WERI-Rb-1 (cell line): ENCODE measurements at regions not wholly inside any gene's neighbourhood (a gene's known extent, or its start where the extent isn't known, plus 50 kb on each side); places are given as distances from the start of the nearest gene placed in this dataset.
"Not testable (repeated sequence)": the region's sequence is repeated elsewhere in the genome, so short reads cannot be mapped to it uniquely, and the experiment has no call there.

ENCODE experiments used
- DNase-seq: peaks from one replicate; pipeline ENCODE4 v3.0.0-alpha.2; 2020
- H3K27ac ChIP-seq: fragments of 250-450 bp; sonication (Bioruptor Pico); 2 replicates; pipeline ENCODE4 v1.5.1; 2020; ENCODE audit warnings: mild to moderate bottlenecking, moderate library complexity
- H3K27me3 ChIP-seq: fragments of 250-450 bp; sonication (Bioruptor Pico); 2 replicates; pipeline ENCODE4 v1.5.1; 2021; ENCODE audit warnings: mild to moderate bottlenecking, low read depth, moderate library complexity; ENCODE audit not compliant: insufficient read depth, severe bottlenecking
- H3K36me3 ChIP-seq: fragments of 250-450 bp; sonication (Bioruptor Pico); 2 replicates; pipeline ENCODE4 v1.5.1; 2020; ENCODE audit warnings: mild to moderate bottlenecking, moderate library complexity
- H3K4me3 ChIP-seq: 2 replicates; pipeline ENCODE4 v1.5.1; 2011; ENCODE audit warnings: low read depth, mild to moderate bottlenecking, control low read depth, low read length
- H3K9me3 ChIP-seq: fragments of 250-450 bp; sonication (Bioruptor Pico); 2 replicates; pipeline ENCODE4 v1.5.1; 2021; ENCODE audit warnings: mild to moderate bottlenecking, moderate library complexity; ENCODE audit not compliant: severe bottlenecking
- TF ChIP-seq, protein P1 (sequence below): IDR thresholded peaks from 2 replicates; pipeline ENCODE4 v1.5.1; 2011; ENCODE audit warnings: low read depth, mild to moderate bottlenecking, control low read depth, inconsistent platforms, low read length

DNA sequence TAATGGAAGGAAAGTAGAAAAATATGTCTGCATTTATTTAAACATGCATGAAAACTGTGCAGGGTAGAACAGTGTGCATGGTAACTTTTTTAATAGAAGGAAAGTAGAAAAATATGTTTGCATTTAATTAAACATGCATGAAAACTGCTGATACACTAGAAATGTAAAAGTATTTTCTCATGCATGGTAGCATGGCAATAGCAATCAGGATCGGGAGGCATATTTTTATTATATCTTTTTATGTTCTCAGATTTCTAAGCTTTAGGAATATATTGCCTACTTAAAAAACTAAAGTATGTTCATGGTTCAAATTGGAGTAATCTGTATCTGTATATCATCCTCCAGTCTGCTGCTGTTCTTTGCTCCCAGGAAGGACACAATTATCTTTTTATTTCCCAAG lies 1468.9 kb upstream of the GBE1 start:
- Histone ChIP-seq H3K27ac (no peak overlapping the region), H3K27me3 (no peaks in the 10 kb centered on the region), H3K4me3 (no peak overlapping the region), H3K36me3 (no peaks in the 10 kb centered on the region), H3K9me3 (no peaks in the 10 kb centered on the region)
- no peak for DNase-seq
- TF ChIP-seq, protein P1, sequence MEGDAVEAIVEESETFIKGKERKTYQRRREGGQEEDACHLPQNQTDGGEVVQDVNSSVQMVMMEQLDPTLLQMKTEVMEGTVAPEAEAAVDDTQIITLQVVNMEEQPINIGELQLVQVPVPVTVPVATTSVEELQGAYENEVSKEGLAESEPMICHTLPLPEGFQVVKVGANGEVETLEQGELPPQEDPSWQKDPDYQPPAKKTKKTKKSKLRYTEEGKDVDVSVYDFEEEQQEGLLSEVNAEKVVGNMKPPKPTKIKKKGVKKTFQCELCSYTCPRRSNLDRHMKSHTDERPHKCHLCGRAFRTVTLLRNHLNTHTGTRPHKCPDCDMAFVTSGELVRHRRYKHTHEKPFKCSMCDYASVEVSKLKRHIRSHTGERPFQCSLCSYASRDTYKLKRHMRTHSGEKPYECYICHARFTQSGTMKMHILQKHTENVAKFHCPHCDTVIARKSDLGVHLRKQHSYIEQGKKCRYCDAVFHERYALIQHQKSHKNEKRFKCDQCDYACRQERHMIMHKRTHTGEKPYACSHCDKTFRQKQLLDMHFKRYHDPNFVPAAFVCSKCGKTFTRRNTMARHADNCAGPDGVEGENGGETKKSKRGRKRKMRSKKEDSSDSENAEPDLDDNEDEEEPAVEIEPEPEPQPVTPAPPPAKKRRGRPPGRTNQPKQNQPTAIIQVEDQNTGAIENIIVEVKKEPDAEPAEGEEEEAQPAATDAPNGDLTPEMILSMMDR: no peak

- TF ChIP-seq, protein P1: no peak
- Histone ChIP-seq H3K9me3 (no peaks in the 10 kb centered on the region), H3K27ac (no peak overlapping the region), H3K4me3 (no peak overlapping the region), H3K27me3 (no peaks in the 10 kb centered on the region), H3K36me3 (no peaks in the 10 kb centered on the region)
- no peak for DNase-seq
These were observed 1465.3 kb upstream of the GBE1 start for GRCh38 chr3:83226751-83227150.

DNA sequence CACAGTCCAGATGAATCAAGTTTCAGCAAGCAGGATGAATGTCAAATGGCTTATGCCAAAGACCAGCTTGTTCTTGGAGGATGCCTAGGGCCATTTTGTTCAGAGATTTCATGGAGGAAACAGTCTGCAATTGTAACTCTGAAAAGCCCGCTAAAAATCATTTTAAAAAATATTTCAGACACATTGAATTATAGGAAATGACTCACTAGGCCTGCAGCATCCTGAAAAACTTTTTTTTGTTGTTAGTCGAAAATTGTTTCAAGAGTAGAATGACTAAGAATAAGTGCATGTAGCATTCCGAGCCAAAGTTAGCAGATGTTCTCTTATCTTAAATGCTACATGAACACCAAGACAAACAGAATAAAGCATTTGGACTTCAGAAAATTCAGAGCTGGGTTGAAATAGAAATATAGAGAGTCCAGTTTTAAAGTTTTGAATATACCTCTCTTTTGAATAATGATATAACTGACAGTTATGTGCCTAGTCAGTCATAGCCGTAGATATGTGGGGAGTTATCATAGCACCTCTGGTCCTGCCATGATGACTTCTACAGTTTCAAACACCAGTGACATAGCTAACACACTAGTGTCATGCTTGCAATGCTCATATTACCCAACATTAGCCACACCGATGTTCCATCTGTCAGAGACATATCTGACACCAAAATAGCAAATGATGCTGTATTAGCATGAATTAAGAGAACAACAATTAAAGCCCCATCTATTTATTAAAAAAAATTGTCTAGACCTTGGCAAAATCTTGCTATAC lies 1462.8 kb upstream of the GBE1 start:
- H3K4me3 ChIP-seq: no peak overlapping the region
- H3K36me3 ChIP-seq: no peaks in the 10 kb centered on the region
- no peaks in the 10 kb centered on the region for H3K27me3 ChIP-seq
- TF ChIP-seq, protein P1: no peak
- H3K27ac ChIP-seq: no peak overlapping the region
- no peak for DNase-seq
- no peaks in the 10 kb centered on the region for H3K9me3 ChIP-seq

DNA sequence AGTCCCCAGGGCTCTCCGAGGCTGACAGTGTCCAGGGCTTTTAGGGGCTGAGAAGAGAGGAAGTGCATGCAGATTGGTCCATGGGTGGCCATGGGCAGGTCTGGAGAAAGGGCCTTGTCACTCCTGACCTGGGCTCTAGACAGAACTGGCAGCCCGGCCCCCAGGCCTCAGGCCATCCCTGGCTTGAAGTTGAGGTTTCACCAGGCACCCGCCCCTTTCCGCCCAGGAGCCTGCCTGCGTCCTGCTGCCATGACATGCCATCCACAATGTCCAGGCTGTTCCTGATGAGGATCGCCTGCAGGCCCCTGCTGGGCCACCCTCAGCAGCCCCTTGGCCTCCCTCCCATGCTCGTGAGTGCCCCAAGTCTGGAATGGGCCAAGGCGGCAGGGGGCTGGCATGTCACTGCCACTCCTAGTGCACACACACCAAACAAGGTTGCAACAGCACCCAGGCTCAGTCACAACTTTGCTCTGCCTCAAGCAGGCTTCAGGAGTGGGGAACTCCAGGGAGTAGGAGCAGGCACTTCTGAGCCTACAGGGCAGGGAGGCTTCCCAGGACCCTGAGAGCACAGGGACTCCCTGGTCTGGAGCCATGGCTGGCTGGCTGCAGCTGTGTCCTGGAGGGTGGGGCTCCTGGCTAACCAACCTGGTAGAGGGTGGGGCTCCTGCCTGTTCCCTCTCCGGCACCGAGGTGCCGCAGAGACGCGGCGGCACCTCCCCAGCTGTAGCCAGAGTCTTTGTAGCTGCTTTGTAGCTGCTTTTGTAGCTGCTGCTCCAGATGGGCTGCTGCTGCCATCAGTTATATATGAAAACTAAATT lies 1457.1 kb upstream of the GBE1 start:
- Histone ChIP-seq H3K36me3 (no peaks in the 10 kb centered on the region), H3K9me3 (no peaks in the 10 kb centered on the region), H3K27me3 (no peaks in the 10 kb centered on the region), H3K4me3 (no peak overlapping the region), H3K27ac (no peak overlapping the region)
- TF ChIP-seq, protein P1: no peak
- DNase-seq: no peak

DNA sequence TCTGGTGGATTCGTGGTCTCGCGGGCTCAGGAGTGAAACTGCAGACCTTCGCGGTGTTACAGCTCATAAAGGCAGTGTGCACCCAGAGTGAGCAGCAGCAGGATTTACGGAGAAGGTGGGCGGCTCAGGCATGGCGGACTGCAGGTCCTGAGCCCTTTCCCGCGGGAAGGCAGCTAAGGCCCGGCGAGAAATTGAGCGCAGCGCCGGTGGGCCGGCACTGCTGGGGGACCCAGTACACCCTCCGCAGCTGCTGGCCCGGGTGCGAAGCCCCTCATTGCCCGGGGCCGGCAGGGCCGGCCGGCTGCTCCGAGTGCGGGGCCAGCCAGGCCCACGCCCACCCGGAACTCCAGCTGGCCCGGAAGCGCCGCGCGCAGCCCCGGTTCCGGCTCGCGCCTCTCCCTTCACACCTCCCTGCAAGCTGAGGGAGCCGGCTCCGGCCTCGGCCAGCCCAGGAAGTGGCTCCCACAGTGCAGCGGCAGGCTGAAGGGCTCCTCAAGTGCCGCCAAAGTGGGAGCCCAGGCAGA lies 1456.2 kb upstream of the GBE1 start:
- DNase-seq, H3K27ac ChIP-seq: not testable (repeated sequence)

GRCh38 chr3:83216919-83217594 lies 1455.6 kb upstream of the GBE1 start:
- no peaks in the 10 kb centered on the region for H3K27me3 ChIP-seq
- H3K9me3 ChIP-seq: no peaks in the 10 kb centered on the region
- H3K36me3 ChIP-seq: no peaks in the 10 kb centered on the region
- TF ChIP-seq, protein P1: no peak
- no peak overlapping the region for H3K4me3 ChIP-seq
- no peak for DNase-seq
- H3K27ac ChIP-seq: no peak overlapping the region

More for the DNA sequence above, 1456.2 kb upstream of the GBE1 start:
- not testable (repeated sequence) for H3K4me3 ChIP-seq, H3K36me3 ChIP-seq, H3K27me3 ChIP-seq, H3K9me3 ChIP-seq
